B cell (primary cell): ENCODE measurements at regions not wholly inside any gene's neighbourhood (a gene's known extent, or its start where the extent isn't known, plus 50 kb on each side); places are given as distances from the start of the nearest gene placed in this dataset.

Source experiments
- ATAC-seq: fragments of 200-7000 bp; cut with Tn5 transposase; one replicate; pipeline ENCODE4 v1.10.0; 2021; ENCODE audit warnings: low read depth, mild to moderate bottlenecking, moderate number of reproducible peaks, moderate library complexity
- CTCF ChIA-PET: fragments of 350-600 bp; sonication (Branson Sonifier 250); formaldehyde crosslinking; loops from one replicate; lab custom pipeline; 2021; ENCODE audit warnings: antibody characterized with exemption, inconsistent platforms; lab: Charles Lee
- POLR2A ChIA-PET: fragments of 350-600 bp; sonication (Branson Sonifier 250); formaldehyde crosslinking; loops from one replicate; lab custom pipeline; 2021; ENCODE audit warnings: antibody characterized with exemption; lab: Charles Lee
- DNase-seq: peaks from one replicate; pipeline ENCODE4 v3.0.0; 2013
- H2AFZ ChIP-seq: 2 replicates; pipeline ENCODE4 v1.6.1; 2012; ENCODE audit warnings: mild to moderate bottlenecking, low read depth, low read length; ENCODE audit not compliant: insufficient read depth, poor library complexity, severe bottlenecking
- H3K27ac ChIP-seq, 2 donors: 1 replicate in 1 of 2; 2 replicates in 1 of 2; pipeline ENCODE4 v1.5.1; 2012 to 2013; ENCODE audit warnings: low read length in 2 of 2, mild to moderate bottlenecking in 2 of 2, moderate library complexity in 1 of 2
- H3K27me3 ChIP-seq, 4 experiments: fragments of 200-600 bp in 1 of 4; sonication (generic) in 1 of 4; replicated peaks in 1 of 4; 1 replicate in 2 of 4; 2 replicates in 2 of 4; pipeline versions ENCODE4 v1.6.1 to v1.7.0; 2013 to 2016; ENCODE audit warnings: low read length in 3 of 4, mild to moderate bottlenecking in 2 of 4, mixed read lengths in 1 of 4, moderate library complexity in 1 of 4; ENCODE audit not compliant: insufficient read depth in 4 of 4, control insufficient read depth in 3 of 4; ENCODE audit errors: control extremely low read depth in 1 of 4
- H3K36me3 ChIP-seq, 2 experiments: replicated peaks in 1 of 2; 1 replicate in 1 of 2; 2 replicates in 1 of 2; pipeline versions ENCODE4 v1.6.1 to v1.7.1; 2013; ENCODE audit warnings: low read length in 1 of 2; ENCODE audit not compliant: insufficient read depth in 2 of 2, control insufficient read depth in 1 of 2; ENCODE audit errors: control extremely low read depth in 1 of 2, extremely low read depth in 1 of 2
- H3K4me1 ChIP-seq, 2 donors: fragments of 200-600 bp in 1 of 2; sonication (generic) in 1 of 2; 1 replicate in 1 of 2; 2 replicates in 1 of 2; pipeline versions ENCODE4 v1.5.1 to v1.6.1; 2013 to 2017; ENCODE audit warnings: low read length in 2 of 2; ENCODE audit not compliant: control insufficient read depth in 2 of 2, insufficient read depth in 2 of 2
- H3K4me2 ChIP-seq: replicated peaks from 2 replicates; pipeline ENCODE3; 2012; ENCODE audit warnings: mild to moderate bottlenecking, low read depth, low read length; ENCODE audit not compliant: poor library complexity, severe bottlenecking
- H3K4me3 ChIP-seq, 5 experiments: fragments of 200-600 bp in 1 of 5; sonication (generic) in 1 of 5; 1 replicate in 3 of 5; 2 replicates in 2 of 5; pipeline versions ENCODE4 v1.5.1 to v1.7.0; 2011 to 2016; ENCODE audit warnings: low read length in 4 of 5, mild to moderate bottlenecking in 4 of 5, low read depth in 2 of 5, control low read depth in 1 of 5, moderate library complexity in 1 of 5; ENCODE audit not compliant: insufficient read depth in 1 of 5; ENCODE audit errors: control extremely low read depth in 1 of 5, extremely low read depth in 1 of 5
- H3K79me2 ChIP-seq: fragments of 200-600 bp; sonication (generic); one replicate; pipeline ENCODE4 v1.6.0; 2016; ENCODE audit warnings: low read length; ENCODE audit not compliant: control insufficient read depth, insufficient read depth
- H3K9ac ChIP-seq: fragments of 200-600 bp; sonication (generic); 2 replicates; pipeline ENCODE4 v1.6.1; 2017; ENCODE audit warnings: mild to moderate bottlenecking, low read length, moderate library complexity
- H3K9me3 ChIP-seq, 3 donors: one replicate each; pipeline versions ENCODE4 v1.6.1 to v1.7.1; 2013; ENCODE audit warnings: low read length in 2 of 3; ENCODE audit not compliant: control insufficient read depth in 2 of 3, insufficient read depth in 1 of 3; ENCODE audit errors: control extremely low read depth in 1 of 3
- H4K20me1 ChIP-seq: 2 replicates; pipeline ENCODE4 v1.6.0; 2012; ENCODE audit warnings: mild to moderate bottlenecking, low read length; ENCODE audit not compliant: insufficient read depth, control insufficient read depth, poor library complexity, severe bottlenecking
- H3K27ac Mint-ChIP-seq: one replicate; pipeline ENCODE4 v1.8.0; 2021; ENCODE audit warnings: mixed read lengths
- H3K27me3 Mint-ChIP-seq: one replicate; pipeline ENCODE4 v1.8.0; 2021; ENCODE audit warnings: mixed read lengths
- H3K4me1 Mint-ChIP-seq: one replicate; pipeline ENCODE4 v1.8.0; 2021; ENCODE audit warnings: mixed read lengths
- H3K4me3 Mint-ChIP-seq: one replicate; pipeline ENCODE4 v1.8.0; 2021; ENCODE audit warnings: mixed read lengths
- H3K9me3 Mint-ChIP-seq: one replicate; pipeline ENCODE4 v1.8.0; 2022; ENCODE audit warnings: mixed read lengths; ENCODE audit not compliant: insufficient read depth
- EZH2 ChIP-seq: IDR thresholded peaks from 2 replicates; pipeline ENCODE4 v1.6.1; 2012; ENCODE audit warnings: borderline replicate concordance, low read depth, mild to moderate bottlenecking, moderate library complexity, low read length; ENCODE audit not compliant: insufficient read depth, poor library complexity, severe bottlenecking
- WGBS: methylation state at CpG from one replicate; pipeline ENCODE4 v1.1.5; 2013; ENCODE audit warnings: missing lambda C conversion rate; ENCODE audit not compliant: insufficient coverage; 5-methylcytosine and 5-hydroxymethylcytosine counted together
- intact Hi-C: fragments of 100-400 bp; cut with micrococcal nuclease; formaldehyde crosslinking; loops from one replicate; pipeline ENCODE4 v1.10.0; 2022
- TF ChIP-seq, protein P1 (sequence below): fragments of 200-600 bp; IDR thresholded peaks from one replicate; pipeline ENCODE4 v1.8.0; 2022; ENCODE audit warnings: antibody characterized with exemption, mild to moderate bottlenecking

DNA sequence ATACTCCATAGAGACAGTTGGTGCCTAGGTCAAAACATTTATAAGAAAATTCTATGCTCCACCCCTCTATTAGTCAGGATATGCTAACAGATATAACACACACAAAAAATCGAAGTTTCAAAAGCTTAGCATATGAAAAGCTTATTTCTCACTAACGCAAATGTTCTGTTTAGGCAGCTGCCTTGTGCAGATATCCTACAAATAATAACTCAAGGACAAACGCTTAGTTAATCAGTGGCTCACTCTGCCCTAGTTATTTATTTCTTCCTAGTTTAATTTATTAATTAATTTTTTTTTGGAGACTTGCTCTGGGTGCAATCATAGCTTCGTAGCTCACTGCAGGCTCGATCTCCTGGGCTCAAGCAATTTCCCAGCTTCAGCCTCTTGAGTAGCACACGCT, 259.7 kb upstream of the GPC6 start:
- no peaks in the 10 kb centered on the region for H3K27me3 Mint-ChIP-seq
- no peak overlapping the region for H3K4me2 ChIP-seq
- no peaks in the 10 kb centered on the region for H4K20me1 ChIP-seq
- H3K36me3 ChIP-seq, result no peaks in the 10 kb centered on the region
- POLR2A ChIA-PET, result no interaction called here
- TF ChIP-seq, protein P1, sequence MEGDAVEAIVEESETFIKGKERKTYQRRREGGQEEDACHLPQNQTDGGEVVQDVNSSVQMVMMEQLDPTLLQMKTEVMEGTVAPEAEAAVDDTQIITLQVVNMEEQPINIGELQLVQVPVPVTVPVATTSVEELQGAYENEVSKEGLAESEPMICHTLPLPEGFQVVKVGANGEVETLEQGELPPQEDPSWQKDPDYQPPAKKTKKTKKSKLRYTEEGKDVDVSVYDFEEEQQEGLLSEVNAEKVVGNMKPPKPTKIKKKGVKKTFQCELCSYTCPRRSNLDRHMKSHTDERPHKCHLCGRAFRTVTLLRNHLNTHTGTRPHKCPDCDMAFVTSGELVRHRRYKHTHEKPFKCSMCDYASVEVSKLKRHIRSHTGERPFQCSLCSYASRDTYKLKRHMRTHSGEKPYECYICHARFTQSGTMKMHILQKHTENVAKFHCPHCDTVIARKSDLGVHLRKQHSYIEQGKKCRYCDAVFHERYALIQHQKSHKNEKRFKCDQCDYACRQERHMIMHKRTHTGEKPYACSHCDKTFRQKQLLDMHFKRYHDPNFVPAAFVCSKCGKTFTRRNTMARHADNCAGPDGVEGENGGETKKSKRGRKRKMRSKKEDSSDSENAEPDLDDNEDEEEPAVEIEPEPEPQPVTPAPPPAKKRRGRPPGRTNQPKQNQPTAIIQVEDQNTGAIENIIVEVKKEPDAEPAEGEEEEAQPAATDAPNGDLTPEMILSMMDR, result no peak
- no peak overlapping the region for H3K27ac Mint-ChIP-seq
- H2AFZ ChIP-seq, result no peak overlapping the region
- no peaks in the 10 kb centered on the region for H3K9me3 ChIP-seq
- CTCF ChIA-PET, result no interaction called here
- H3K27me3 ChIP-seq, result no peaks in the 10 kb centered on the region
- intact Hi-C loops, result no loop called here
- H3K27ac ChIP-seq, result no peak overlapping the region
- no peaks in the 10 kb centered on the region for H3K79me2 ChIP-seq
- ATAC-seq (no peak), DNase-seq (no peak)
- H3K4me1 ChIP-seq, result no peaks in the 10 kb centered on the region
- no peaks in the 10 kb centered on the region for H3K4me1 Mint-ChIP-seq
- no peak overlapping the region for H3K9ac ChIP-seq
- H3K9me3 Mint-ChIP-seq, result peaks cover 9% of the 10 kb centered on the region
- 63% methylated on average over 2 of the region's 6 CpGs for WGBS
- H3K4me3 ChIP-seq, result no peak overlapping the region
- H3K4me3 Mint-ChIP-seq, result no peak overlapping the region

DNA sequence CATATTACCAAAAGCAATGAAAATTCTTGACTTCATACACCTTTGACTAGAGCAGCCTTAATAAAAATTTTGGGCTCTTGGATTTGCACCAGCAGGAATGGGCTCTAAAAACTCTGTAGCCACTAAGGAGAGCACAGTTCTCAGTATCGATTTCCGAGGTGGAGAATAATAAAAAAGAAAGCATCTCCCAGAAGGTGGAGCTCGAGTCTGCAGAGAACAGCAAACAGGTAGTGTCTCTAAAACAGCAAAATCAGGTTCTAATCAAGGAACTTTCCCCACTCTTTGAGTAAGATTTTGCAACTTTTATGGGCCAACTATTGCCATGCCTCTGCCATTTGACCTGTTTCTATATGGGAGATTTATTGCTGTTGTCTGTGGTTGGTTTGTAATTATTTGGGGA, 258.7 kb upstream of the GPC6 start:
- no peaks in the 10 kb centered on the region for H4K20me1 ChIP-seq
- intact Hi-C loops, result no loop called here
- 17% methylated on average over 1 of the region's 3 CpGs for WGBS
- H3K27ac ChIP-seq, result no peak overlapping the region
- ATAC-seq (no peak), DNase-seq (no peak)
- H3K9me3 ChIP-seq, result no peaks in the 10 kb centered on the region
- H3K4me2 ChIP-seq, result no peak overlapping the region
- TF ChIP-seq, protein P1, result no peak
- no peak for TF ChIP-seq EZH2
- H2AFZ ChIP-seq, result no peak overlapping the region
- no peaks in the 10 kb centered on the region for H3K79me2 ChIP-seq
- Mint-ChIP-seq H3K4me1 (no peaks in the 10 kb centered on the region), H3K27me3 (no peaks in the 10 kb centered on the region), H3K27ac (no peak overlapping the region), H3K9me3 (peaks cover 13% of the 10 kb centered on the region), H3K4me3 (no peak overlapping the region)
- ChIA-PET POLR2A (no interaction called here), CTCF (no interaction called here)
- no peaks in the 10 kb centered on the region for H3K27me3 ChIP-seq
- H3K36me3 ChIP-seq, result no peaks in the 10 kb centered on the region
- H3K4me3 ChIP-seq, result no peak overlapping the region
- H3K9ac ChIP-seq, result no peak overlapping the region
- H3K4me1 ChIP-seq, result no peaks in the 10 kb centered on the region
